ENCODE measurements at regions not wholly inside any gene's neighbourhood (a gene's known extent, or its start where the extent isn't known, plus 50 kb on each side); places are given as distances from the start of the nearest gene placed in this dataset.
"Not testable (repeated sequence)": the region's sequence is repeated elsewhere in the genome, so short reads cannot be mapped to it uniquely, and the experiment has no call there.

- TF ChIP-seq EZH2phosphoT487 (IDR thresholded peaks at IDR 0.05; ENCODE audit: low read depth, severe bottlenecking, unreplicated experiment) (no peak), EZH2 (IDR thresholded peaks at IDR 0.05; ENCODE audit: borderline replicate concordance) (no peak), CTCF (IDR thresholded peaks at IDR 0.05; ENCODE audit: poor library complexity) (no peak)
- no peak for DNase-seq (ENCODE audit: low spot score)
- 87% methylated on average over 4 of the region's 4 CpGs for WGBS (ENCODE audit: low lambda C conversion rate, missing lambda C conversion rate)
- H3K4me2 ChIP-seq: no peak overlapping the region
- no peaks in the 10 kb centered on the region for H3K9me2 ChIP-seq (replicated peaks; ENCODE audit: insufficient read depth)
- H3K4me3 ChIP-seq: no peak overlapping the region
- no peaks in the 10 kb centered on the region for H3K27me3 ChIP-seq
- no peaks in the 10 kb centered on the region for H3K79me2 ChIP-seq
- no peaks in the 10 kb centered on the region for H4K20me1 ChIP-seq (ENCODE audit: insufficient read depth, poor library complexity, severe bottlenecking)
- no peaks in the 10 kb centered on the region for H3K9me3 ChIP-seq (ENCODE audit: low read depth)
- no peak overlapping the region for H2AFZ ChIP-seq
- H3K36me3 ChIP-seq (replicated peaks; ENCODE audit: insufficient read depth, low read depth): no peaks in the 10 kb centered on the region
- H3K27ac ChIP-seq: no peak overlapping the region
- no peaks in the 10 kb centered on the region for H3K4me1 ChIP-seq (ENCODE audit: insufficient read depth)
Observed at GRCh38 chrX:138875472-138875871, 164.0 kb upstream of the FGF13 start.

DNA sequence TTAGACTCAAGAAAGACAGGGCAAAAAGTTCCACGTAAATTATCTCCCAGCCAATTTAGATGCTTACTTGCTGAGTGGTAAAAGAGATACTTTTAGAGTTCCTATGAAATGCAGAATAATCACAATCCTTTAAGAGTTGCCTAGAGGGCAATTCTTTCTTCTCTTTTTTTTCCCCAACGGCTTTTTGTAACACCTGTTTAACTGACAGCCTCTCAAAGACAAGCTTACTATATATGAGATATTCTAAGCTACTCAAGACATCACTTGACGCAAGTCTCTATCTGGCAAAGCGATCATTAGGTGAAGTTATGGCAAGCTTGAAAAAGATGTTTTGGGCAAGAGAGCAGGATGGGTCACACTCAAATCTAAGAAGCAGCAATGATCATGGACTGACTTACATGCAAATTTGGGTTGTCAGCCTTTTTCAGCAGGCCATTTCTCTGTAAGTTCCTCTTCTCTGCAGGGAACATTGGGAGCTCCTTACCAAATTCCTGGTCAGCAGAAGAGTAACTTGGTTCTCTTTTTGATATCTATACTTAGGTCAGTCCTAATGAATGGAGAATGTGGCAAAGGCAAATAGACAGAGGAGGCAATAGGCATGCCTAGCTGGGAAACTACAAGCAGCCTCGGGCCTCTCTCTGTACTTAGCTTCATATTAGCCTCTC is 162.9 kb upstream of the FGF13 start:
- Histone ChIP-seq H3K27me3 (no peaks in the 10 kb centered on the region), H3K4me1 (ENCODE audit: insufficient read depth) (no peaks in the 10 kb centered on the region), H3K79me2 (no peaks in the 10 kb centered on the region), H3K9me2 (replicated peaks; ENCODE audit: insufficient read depth) (no peaks in the 10 kb centered on the region), H3K27ac (no peak overlapping the region), H4K20me1 (ENCODE audit: insufficient read depth, poor library complexity, severe bottlenecking) (no peaks in the 10 kb centered on the region), H3K9me3 (ENCODE audit: low read depth) (no peaks in the 10 kb centered on the region), H3K4me2 (no peak overlapping the region), H2AFZ (no peak overlapping the region), H3K36me3 (replicated peaks; ENCODE audit: insufficient read depth, low read depth) (no peaks in the 10 kb centered on the region), H3K4me3 (no peak overlapping the region)
- no peak for DNase-seq (ENCODE audit: low spot score)
- TF ChIP-seq EZH2phosphoT487 (IDR thresholded peaks at IDR 0.05; ENCODE audit: low read depth, severe bottlenecking, unreplicated experiment) (no peak), CTCF (IDR thresholded peaks at IDR 0.05; ENCODE audit: poor library complexity) (no peak), EZH2 (IDR thresholded peaks at IDR 0.05; ENCODE audit: borderline replicate concordance) (no peak)
- WGBS (ENCODE audit: low lambda C conversion rate, missing lambda C conversion rate): 80% methylated on average over 5 of the region's 5 CpGs

GRCh38 chrX:138873640-138874039 is 162.1 kb upstream of the FGF13 start:
- DNase-seq (ENCODE audit: low spot score); H3K4me1 ChIP-seq (ENCODE audit: insufficient read depth); H3K9me3 ChIP-seq (ENCODE audit: low read depth); H2AFZ ChIP-seq; H3K36me3 ChIP-seq (replicated peaks; ENCODE audit: insufficient read depth, low read depth); H3K79me2 ChIP-seq; H3K27ac ChIP-seq; H3K4me2 ChIP-seq; H3K27me3 ChIP-seq; H3K4me3 ChIP-seq; H3K9me2 ChIP-seq (replicated peaks; ENCODE audit: insufficient read depth); H4K20me1 ChIP-seq (ENCODE audit: insufficient read depth, poor library complexity, severe bottlenecking): not testable (repeated sequence)
- WGBS (ENCODE audit: low lambda C conversion rate, missing lambda C conversion rate): 73% methylated on average over 6 of the region's 6 CpGs

- 78% methylated on average over 1 of the region's 1 CpG for WGBS (ENCODE audit: low lambda C conversion rate, missing lambda C conversion rate)
- TF ChIP-seq EZH2 (IDR thresholded peaks at IDR 0.05; ENCODE audit: borderline replicate concordance): no peak
- TF ChIP-seq CTCF (IDR thresholded peaks at IDR 0.05; ENCODE audit: poor library complexity): no peak
- no peak for DNase-seq (ENCODE audit: low spot score)
Observed at GRCh38 chrX:138872537-138872936, 161.0 kb upstream of the FGF13 start.

More at GRCh38 chrX:138872537-138872936, 161.0 kb upstream of the FGF13 start:
- Histone ChIP-seq H3K9me2 (replicated peaks; ENCODE audit: insufficient read depth) (no peaks in the 10 kb centered on the region), H3K27me3 (no peaks in the 10 kb centered on the region), H3K9me3 (ENCODE audit: low read depth) (no peaks in the 10 kb centered on the region), H3K79me2 (no peaks in the 10 kb centered on the region), H4K20me1 (ENCODE audit: insufficient read depth, poor library complexity, severe bottlenecking) (no peaks in the 10 kb centered on the region), H3K4me1 (ENCODE audit: insufficient read depth) (no peaks in the 10 kb centered on the region), H3K4me3 (no peak overlapping the region), H3K4me2 (no peak overlapping the region), H3K27ac (no peak overlapping the region), H2AFZ (no peak overlapping the region), H3K36me3 (replicated peaks; ENCODE audit: insufficient read depth, low read depth) (no peaks in the 10 kb centered on the region)
